HG03045 (cell line): ENCODE measurements at regions not wholly inside any gene's neighbourhood (a gene's known extent, or its start where the extent isn't known, plus 50 kb on each side); places are given as distances from the start of the nearest gene placed in this dataset.
"Not testable (repeated sequence)": the region's sequence is repeated elsewhere in the genome, so short reads cannot be mapped to it uniquely, and the experiment has no call there.

Source experiments
- ATAC-seq: cut with Tn5 transposase; IDR thresholded peaks from one replicate; pipeline ENCODE4 v1.9.1; 2021; ENCODE audit warnings: mild to moderate bottlenecking, moderate library complexity; ENCODE audit not compliant: unreplicated experiment

DNA sequence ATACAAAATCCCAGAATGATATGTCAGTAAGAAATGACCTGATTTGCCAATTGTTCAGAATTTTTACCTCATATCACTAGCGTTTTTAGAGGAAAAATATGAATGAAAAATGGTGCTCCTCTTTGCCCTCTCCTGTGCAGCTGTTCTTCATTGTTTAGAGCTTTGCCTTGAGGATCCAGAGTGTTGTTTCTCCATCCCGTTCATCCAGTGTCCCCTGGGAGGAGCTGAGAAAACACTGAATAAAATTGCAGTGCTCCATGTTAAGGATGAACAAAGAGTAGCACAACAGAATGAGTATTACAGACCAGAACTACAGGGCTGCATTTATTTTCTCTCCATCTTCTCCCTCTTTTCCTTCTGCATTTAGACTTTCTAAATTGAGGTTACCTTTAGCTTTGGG lies 133.1 kb downstream of the ADCYAP1 start:
- no peak for ATAC-seq

DNA sequence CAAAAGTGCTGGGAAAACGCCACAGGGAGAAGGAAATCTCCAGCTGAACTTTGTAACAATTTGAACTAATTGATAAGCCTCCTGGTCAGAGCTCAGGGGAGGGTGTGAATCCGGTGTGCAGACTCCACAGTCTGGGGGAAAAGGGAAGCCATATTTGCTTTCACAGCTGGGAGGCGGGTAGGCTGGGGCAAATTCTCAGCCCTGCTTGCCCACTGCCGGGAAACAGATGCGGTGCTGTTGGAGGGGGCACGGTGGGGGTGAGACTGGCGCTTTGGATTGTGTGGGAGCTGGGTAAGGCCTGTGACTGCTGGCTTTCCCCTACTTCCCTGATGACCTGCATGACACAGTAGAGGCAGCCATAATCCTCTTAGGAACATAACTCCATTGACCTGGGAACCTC lies 134.8 kb downstream of the ADCYAP1 start:
- ATAC-seq: no peak

DNA sequence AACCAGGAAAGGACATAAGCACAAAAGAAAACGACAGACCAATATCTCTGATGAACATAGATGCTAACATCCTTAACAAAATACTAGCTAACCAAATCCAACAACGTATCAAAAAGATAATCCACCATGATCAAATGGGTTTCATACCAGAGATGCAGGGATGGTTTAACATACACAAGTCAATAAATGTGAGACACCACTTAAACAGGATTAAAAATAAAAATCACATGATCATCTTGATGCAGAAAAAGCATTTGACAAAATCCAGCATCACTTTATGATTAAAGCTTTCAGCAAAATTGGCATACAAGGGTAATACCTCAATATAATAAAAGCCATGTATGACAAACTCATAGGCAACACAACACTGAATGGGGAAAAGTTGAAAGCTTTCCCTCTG lies 138.4 kb downstream of the ADCYAP1 start:
- ATAC-seq: not testable (repeated sequence)

- ATAC-seq: no peak
Measured at GRCh38 chr18:1045658-1046057, 141.0 kb downstream of the ADCYAP1 start.

GRCh38 chr18:1047406-1047805 lies 142.7 kb downstream of the ADCYAP1 start:
- ATAC-seq: no peak

- ATAC-seq: no peak
Measured at GRCh38 chr18:1048032-1048431, 143.4 kb downstream of the ADCYAP1 start.

GRCh38 chr18:1049173-1049572 lies 144.5 kb downstream of the ADCYAP1 start:
- no peak for ATAC-seq

DNA sequence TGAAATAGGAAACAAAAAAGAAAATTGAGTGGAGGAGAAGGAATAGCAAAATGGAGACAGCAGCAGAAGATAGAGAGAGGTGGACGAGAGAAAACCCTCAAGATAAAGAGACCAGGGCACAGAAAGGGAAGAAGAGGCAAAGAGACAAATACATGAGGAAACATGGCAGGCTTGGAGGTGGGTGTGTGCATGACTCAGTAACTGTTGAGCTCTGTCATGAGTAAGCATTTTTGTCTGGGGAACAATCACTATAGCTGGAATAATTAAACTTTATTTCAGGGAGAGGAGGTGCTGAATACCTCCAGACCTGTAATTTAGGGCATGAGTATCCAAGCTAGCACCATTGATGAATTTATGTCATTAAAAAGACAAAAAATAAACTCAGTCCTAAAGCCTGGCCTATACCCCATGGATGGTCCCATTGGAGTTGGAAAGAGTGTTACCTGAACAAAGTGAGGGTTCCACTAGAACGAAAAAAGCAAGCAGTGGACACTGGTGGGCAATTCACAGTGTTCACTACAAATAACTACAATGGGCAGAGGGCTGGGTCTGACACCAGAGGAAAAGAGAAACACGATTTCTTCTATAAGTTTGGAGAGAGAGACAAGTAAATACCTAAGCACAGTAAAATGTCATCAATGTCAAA lies 145.5 kb downstream of the ADCYAP1 start:
- no peak for ATAC-seq

DNA sequence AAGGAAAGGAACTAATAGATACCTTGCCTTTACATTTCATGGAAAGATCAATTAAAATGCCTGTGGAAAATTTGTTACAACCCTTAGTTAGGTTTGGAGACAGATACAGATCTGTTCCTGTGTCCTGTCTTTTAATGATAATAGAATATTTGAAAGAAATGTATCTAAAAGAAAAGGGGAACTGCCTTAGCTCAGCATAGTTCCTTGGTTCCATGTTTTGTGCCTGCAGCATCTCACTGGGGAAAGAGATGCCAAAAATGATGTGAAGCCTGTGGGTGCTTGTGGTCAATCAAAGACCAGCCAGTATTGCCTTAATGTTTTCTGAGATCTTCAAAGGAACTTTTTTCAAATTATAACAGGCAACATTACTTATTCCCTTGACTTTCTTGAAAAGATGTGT lies 147.6 kb downstream of the ADCYAP1 start:
- no peak for ATAC-seq

DNA sequence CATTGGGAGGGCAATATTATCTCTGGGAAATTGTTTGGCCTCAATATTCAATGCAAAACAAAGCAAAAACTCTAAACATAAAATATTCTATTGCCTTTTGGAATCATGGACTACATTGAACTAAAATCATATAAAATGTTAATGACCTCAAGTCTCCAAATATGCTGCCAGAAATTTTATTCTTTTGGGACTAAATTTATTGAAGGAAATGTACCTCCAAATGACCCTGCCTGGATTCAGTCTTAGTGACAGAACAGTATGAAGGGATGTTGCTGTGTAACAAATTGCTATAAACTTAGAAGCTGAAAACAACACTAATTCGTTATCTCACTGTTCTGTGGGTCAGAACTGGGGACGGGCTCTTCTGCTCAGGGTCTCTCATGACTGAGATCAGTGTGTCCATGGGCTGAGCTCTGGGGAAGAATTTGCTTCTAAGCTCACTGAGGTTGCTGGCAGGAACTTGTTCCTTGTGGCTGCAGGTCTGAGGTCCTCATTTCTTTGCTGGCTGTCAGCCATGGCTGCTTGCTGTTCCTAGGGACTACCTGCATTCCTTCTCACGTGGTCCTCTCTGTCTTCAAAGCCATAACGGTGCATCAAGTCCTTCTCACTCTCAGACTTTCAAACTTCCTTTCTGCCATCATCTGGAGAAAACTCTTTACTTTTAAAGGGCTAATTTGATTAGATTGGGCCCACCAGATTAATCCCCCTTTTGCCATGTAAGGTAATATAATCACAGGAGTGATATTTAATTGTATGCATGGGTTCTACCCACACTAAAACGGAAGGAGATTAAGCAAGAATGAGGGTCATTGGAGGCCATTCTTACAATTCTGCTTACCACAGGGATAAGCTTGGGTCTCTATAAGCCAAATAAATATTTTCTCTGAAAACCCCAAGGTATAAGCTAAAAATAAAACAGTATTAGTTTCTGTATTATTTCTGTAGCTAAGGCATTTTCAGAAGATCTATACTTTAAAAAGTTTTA lies 149.0 kb downstream of the ADCYAP1 start:
- ATAC-seq: no peak

DNA sequence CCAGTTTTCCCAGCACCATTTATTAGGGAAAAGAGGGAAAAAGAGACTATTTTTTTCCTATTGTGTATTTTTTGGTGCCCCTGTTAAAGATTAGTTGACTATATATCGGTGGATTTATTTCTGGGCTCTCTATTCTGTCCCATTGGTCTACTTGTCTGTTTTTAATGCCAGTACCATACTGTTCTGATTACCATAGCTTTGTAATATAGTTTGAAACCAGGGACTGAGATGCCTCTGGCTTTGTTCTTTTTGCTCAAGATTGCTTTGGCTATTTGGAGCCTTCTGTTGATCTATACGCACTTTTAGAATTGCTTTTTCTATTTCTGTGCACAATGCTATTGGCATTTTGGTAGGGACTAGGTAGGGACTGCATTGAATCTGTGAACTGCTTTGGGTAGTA lies 151.7 kb downstream of the ADCYAP1 start:
- ATAC-seq: no peak

DNA sequence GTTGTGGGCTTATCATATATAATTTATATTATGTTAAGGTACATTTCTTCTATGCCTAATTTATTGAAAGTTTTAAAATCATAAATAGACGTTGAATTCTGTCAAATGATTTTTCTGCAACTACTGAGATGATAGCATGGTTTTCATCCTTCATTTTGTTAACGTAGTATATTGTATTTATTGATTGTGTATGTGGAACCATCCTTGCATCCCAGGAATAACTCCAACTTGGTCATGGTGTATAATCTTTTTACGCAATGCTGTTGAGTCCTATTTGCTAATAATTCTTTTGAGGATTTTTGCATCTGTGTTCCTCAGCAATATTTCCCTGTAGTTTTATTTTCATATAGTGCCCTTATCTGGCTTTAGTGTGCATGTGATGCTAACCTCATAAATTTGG lies 152.7 kb downstream of the ADCYAP1 start:
- ATAC-seq: no peak

- no peak for ATAC-seq
Measured at GRCh38 chr18:1062588-1062987, 157.9 kb downstream of the ADCYAP1 start.

DNA sequence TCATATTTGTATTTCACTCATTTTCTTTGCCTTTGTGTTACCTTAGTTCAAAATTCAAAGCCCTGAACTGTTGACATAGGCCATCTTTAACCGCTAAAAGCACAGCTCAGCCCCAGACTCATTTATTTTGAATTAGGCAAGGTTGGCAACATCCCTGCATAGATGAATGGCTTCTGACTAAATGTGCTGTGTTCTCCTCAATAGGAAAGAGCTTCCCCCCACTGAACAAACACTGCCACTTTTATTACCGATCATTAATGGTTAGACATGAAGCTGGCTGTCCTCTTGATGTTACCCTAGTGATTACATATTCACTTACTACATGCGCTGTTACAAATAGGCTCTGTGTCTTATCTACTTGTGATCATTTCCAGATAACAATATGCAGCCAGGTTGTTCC lies 170.7 kb downstream of the ADCYAP1 start:
- ATAC-seq: no peak

- no peak for ATAC-seq
Measured at GRCh38 chr18:1075876-1076275, 171.2 kb downstream of the ADCYAP1 start.

GRCh38 chr18:1078301-1078700 lies 173.6 kb downstream of the ADCYAP1 start:
- ATAC-seq: no peak

- ATAC-seq: not testable (repeated sequence)
Measured at GRCh38 chr18:1083675-1084074, 179.0 kb downstream of the ADCYAP1 start.

- no peak for ATAC-seq
Measured at GRCh38 chr18:1090758-1091157, 186.1 kb downstream of the ADCYAP1 start.

GRCh38 chr18:1092228-1092627 lies 187.6 kb downstream of the ADCYAP1 start:
- ATAC-seq: no peak

DNA sequence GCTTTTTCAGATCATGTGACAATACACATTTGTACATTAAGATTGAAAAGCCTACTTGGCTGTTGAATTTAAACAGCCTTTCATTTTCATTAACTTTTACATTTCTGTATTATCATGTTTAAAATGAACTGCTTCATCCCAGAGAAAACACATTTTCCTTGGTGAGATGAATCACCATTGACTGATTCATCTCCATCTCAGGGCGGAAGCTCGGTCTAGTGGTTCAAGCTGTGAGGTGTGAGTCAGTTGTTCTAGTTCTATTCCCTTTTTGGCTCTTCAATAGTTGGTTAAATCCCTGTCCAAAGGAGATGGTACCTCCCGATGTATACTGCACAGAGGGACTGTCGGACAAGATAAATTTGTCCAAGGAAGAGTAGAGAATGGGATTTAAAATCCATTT lies 189.7 kb downstream of the ADCYAP1 start:
- ATAC-seq: no peak

GRCh38 chr18:1097991-1098735 lies 193.5 kb downstream of the ADCYAP1 start:
- ATAC-seq: not testable (repeated sequence)
